Loucy (cell line): ENCODE measurements at regions not wholly inside any gene's neighbourhood (a gene's known extent, or its start where the extent isn't known, plus 50 kb on each side); places are given as distances from the start of the nearest gene placed in this dataset.

Source experiments
- EZH2phosphoT487 ChIP-seq: fragments of 200-600 bp; IDR thresholded peaks from 2 replicates; pipeline ENCODE4 v1.6.1; 2018; ENCODE audit warnings: antibody characterized with exemption, mild to moderate bottlenecking, moderate library complexity, borderline replicate concordance
- TF ChIP-seq, protein P1 (sequence below): fragments of 200-600 bp; sonication (generic); conservative IDR thresholded peaks from 2 replicates; pipeline ENCODE4 v1.5.1; 2014; ENCODE audit warnings: mild to moderate bottlenecking, antibody characterized with exemption, low read length

DNA sequence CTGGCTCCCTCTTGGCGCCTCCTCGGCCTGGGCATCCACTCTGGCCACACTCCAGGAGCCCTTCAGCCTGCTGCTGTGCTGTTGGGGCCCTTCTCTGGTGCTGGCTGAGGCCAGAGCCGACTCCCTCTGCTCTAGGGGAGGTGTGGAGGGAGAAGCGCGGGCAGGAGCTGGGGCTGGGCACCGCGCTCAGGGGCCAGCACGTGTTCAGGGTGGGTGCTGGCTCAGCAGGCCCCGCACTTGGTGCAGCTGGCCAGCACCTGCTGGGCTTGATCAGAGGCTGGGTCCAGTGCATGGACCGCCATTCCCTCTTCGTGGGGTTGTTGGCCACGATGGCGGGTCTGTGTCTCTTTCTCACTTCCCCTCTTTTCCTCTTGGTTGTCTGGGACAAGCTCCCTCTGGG lies 2381.0 kb downstream of the LRRC4C start:
- TF ChIP-seq, protein P1, sequence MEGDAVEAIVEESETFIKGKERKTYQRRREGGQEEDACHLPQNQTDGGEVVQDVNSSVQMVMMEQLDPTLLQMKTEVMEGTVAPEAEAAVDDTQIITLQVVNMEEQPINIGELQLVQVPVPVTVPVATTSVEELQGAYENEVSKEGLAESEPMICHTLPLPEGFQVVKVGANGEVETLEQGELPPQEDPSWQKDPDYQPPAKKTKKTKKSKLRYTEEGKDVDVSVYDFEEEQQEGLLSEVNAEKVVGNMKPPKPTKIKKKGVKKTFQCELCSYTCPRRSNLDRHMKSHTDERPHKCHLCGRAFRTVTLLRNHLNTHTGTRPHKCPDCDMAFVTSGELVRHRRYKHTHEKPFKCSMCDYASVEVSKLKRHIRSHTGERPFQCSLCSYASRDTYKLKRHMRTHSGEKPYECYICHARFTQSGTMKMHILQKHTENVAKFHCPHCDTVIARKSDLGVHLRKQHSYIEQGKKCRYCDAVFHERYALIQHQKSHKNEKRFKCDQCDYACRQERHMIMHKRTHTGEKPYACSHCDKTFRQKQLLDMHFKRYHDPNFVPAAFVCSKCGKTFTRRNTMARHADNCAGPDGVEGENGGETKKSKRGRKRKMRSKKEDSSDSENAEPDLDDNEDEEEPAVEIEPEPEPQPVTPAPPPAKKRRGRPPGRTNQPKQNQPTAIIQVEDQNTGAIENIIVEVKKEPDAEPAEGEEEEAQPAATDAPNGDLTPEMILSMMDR, result no peak
- no peak for TF ChIP-seq EZH2phosphoT487
